Iris pigment epithelial cell (primary cell): ENCODE measurements at regions not wholly inside any gene's neighbourhood (a gene's known extent, or its start where the extent isn't known, plus 50 kb on each side); places are given as distances from the start of the nearest gene placed in this dataset.

ENCODE experiments used
- DNase-seq: peaks from one replicate; pipeline ENCODE4 v3.0.0-alpha.2; 2011; ENCODE audit warnings: low read depth

- no peak for DNase-seq
These were observed 944.2 kb downstream of the DTWD2 start for GRCh38 chr5:118044169-118044568.

- DNase-seq, result no peak
These were observed 944.8 kb downstream of the DTWD2 start for GRCh38 chr5:118043531-118043930.

- DNase-seq, result no peak
These were observed 946.3 kb downstream of the DTWD2 start for GRCh38 chr5:118042076-118042475.

- DNase-seq, result no peak
These were observed 947.9 kb downstream of the DTWD2 start for GRCh38 chr5:118040496-118040895.

- DNase-seq, result no peak
These were observed 954.5 kb downstream of the DTWD2 start for GRCh38 chr5:118033686-118034338.

GRCh38 chr5:118029807-118030206 lies 958.5 kb downstream of the DTWD2 start:
- no peak for DNase-seq

- DNase-seq, result no peak
These were observed 966.3 kb downstream of the DTWD2 start for GRCh38 chr5:118022062-118022461.

- DNase-seq, result no peak
These were observed 970.8 kb downstream of the DTWD2 start for GRCh38 chr5:118017536-118017935.

- DNase-seq, result no peak
These were observed 972.0 kb downstream of the DTWD2 start for GRCh38 chr5:118016396-118016795.

- DNase-seq, result no peak
These were observed 972.8 kb downstream of the DTWD2 start for GRCh38 chr5:118015511-118015910.

GRCh38 chr5:118009741-118010297 lies 978.5 kb downstream of the DTWD2 start:
- DNase-seq, result no peak

GRCh38 chr5:118008779-118009178 lies 979.6 kb downstream of the DTWD2 start:
- DNase-seq, result no peak

- DNase-seq, result no peak
These were observed 981.1 kb downstream of the DTWD2 start for GRCh38 chr5:118007262-118007661.

- DNase-seq, result no peak
These were observed 982.1 kb downstream of the DTWD2 start for GRCh38 chr5:118006219-118006618.

GRCh38 chr5:117999939-118000549 lies 988.3 kb downstream of the DTWD2 start:
- DNase-seq, result no peak

- DNase-seq, result no peak
These were observed 1005.7 kb downstream of the DTWD2 start for GRCh38 chr5:117982691-117983090.

GRCh38 chr5:117973785-117974184 lies 1014.6 kb downstream of the DTWD2 start:
- DNase-seq, result no peak

GRCh38 chr5:117955831-117956230 lies 1032.5 kb downstream of the DTWD2 start:
- DNase-seq, result no peak

- DNase-seq, result no peak
These were observed 1034.0 kb downstream of the DTWD2 start for GRCh38 chr5:117954331-117954730.

GRCh38 chr5:117953272-117953671 lies 1035.1 kb downstream of the DTWD2 start:
- DNase-seq, result no peak

GRCh38 chr5:117947836-117948235 lies 1040.5 kb downstream of the DTWD2 start:
- no peak for DNase-seq

GRCh38 chr5:117947121-117947520 lies 1041.2 kb downstream of the DTWD2 start:
- DNase-seq, result no peak

GRCh38 chr5:117945258-117945657 lies 1043.1 kb downstream of the DTWD2 start:
- DNase-seq, result no peak

GRCh38 chr5:117943541-117943940 lies 1044.8 kb downstream of the DTWD2 start:
- DNase-seq, result no peak
